OCI-LY1 (cell line): ENCODE measurements at regions not wholly inside any gene's neighbourhood (a gene's known extent, or its start where the extent isn't known, plus 50 kb on each side); places are given as distances from the start of the nearest gene placed in this dataset.

ENCODE experiments used
- H2AFZ ChIP-seq: fragments of 200-600 bp; sonication (generic), shearing (Covaris generic); 2 replicates; pipeline ENCODE4 v1.6.0; 2014; ENCODE audit warnings: antibody characterized with exemption, mild to moderate bottlenecking, low read length
- H3F3A ChIP-seq: fragments of 200-600 bp; sonication (generic), shearing (Covaris generic); 2 replicates; pipeline ENCODE4 v1.6.0; 2014; ENCODE audit warnings: mild to moderate bottlenecking, antibody characterized with exemption, low read length, moderate library complexity; ENCODE audit not compliant: insufficient read depth
- H3K27ac ChIP-seq: fragments of 200-600 bp; sonication (generic); 2 replicates; pipeline ENCODE4 v1.5.1; 2014; ENCODE audit warnings: low read length, mixed run types, mild to moderate bottlenecking, low read depth; ENCODE audit not compliant: poor library complexity, severe bottlenecking
- H3K27me3 ChIP-seq: fragments of 200-600 bp; sonication (generic); 2 replicates; pipeline ENCODE4 v1.6.0; 2014; ENCODE audit warnings: antibody characterized with exemption, mild to moderate bottlenecking, low read length, moderate library complexity; ENCODE audit not compliant: insufficient read depth
- H3K36me3 ChIP-seq: fragments of 200-600 bp; sonication (generic); 2 replicates; pipeline ENCODE4 v1.6.1; 2014; ENCODE audit warnings: mild to moderate bottlenecking, antibody characterized with exemption, low read length, moderate library complexity, mixed read lengths; ENCODE audit not compliant: insufficient read depth
- H3K4me1 ChIP-seq: fragments of 200-600 bp; sonication (generic); 2 replicates; pipeline ENCODE4 v1.5.1; 2014; ENCODE audit warnings: mild to moderate bottlenecking, low read length, moderate library complexity; ENCODE audit not compliant: insufficient read depth, severe bottlenecking
- H3K4me2 ChIP-seq: fragments of 200-600 bp; sonication (generic), shearing (Covaris generic); 2 replicates; pipeline ENCODE4 v1.6.1; 2014; ENCODE audit warnings: low read length
- H3K4me3 ChIP-seq: fragments of 200-600 bp; sonication (generic); 2 replicates; pipeline ENCODE4 v1.5.1; 2014; ENCODE audit warnings: low read length, low read depth, mild to moderate bottlenecking, mixed read lengths; ENCODE audit not compliant: poor library complexity, severe bottlenecking
- H3K79me2 ChIP-seq: fragments of 200-600 bp; shearing (Covaris generic); 2 replicates; pipeline ENCODE4 v1.6.1; 2016; ENCODE audit warnings: mixed run types, low read length, mixed read lengths; ENCODE audit not compliant: insufficient read depth
- H3K9ac ChIP-seq: fragments of 200-600 bp; sonication (generic), shearing (Covaris generic); 2 replicates; pipeline ENCODE4 v1.6.1; 2014; ENCODE audit warnings: mild to moderate bottlenecking, low read length, mixed read lengths
- H3K9me2 ChIP-seq: fragments of 200-600 bp; sonication (generic), shearing (Covaris generic); 2 replicates; pipeline ENCODE4 v1.6.1; 2014; ENCODE audit warnings: low read depth, mild to moderate bottlenecking, low read length, mixed read lengths
- H3K9me3 ChIP-seq: fragments of 200-600 bp; shearing (Covaris generic); 2 replicates; pipeline ENCODE4 v1.6.1; 2014; ENCODE audit warnings: low read length, mixed read lengths
- H4K20me1 ChIP-seq: fragments of 200-600 bp; sonication (generic), shearing (Covaris generic); 2 replicates; pipeline ENCODE4 v1.6.0; 2016; ENCODE audit warnings: mild to moderate bottlenecking, low read length; ENCODE audit not compliant: insufficient read depth
- EZH2 ChIP-seq: fragments of 200-600 bp; sonication (generic), shearing (Covaris generic); IDR thresholded peaks from 2 replicates; pipeline ENCODE4 v1.8.0; 2017; ENCODE audit warnings: borderline replicate concordance, mixed run types, mild to moderate bottlenecking, antibody characterized with exemption, low read length, moderate library complexity, mixed read lengths
- TF ChIP-seq, protein P1 (sequence below): fragments of 200-600 bp; sonication (generic), shearing (Covaris generic); IDR thresholded peaks from 2 replicates; pipeline ENCODE4 v1.5.1; 2017; ENCODE audit warnings: mild to moderate bottlenecking, antibody characterized with exemption, low read length, moderate library complexity, mixed read lengths

DNA sequence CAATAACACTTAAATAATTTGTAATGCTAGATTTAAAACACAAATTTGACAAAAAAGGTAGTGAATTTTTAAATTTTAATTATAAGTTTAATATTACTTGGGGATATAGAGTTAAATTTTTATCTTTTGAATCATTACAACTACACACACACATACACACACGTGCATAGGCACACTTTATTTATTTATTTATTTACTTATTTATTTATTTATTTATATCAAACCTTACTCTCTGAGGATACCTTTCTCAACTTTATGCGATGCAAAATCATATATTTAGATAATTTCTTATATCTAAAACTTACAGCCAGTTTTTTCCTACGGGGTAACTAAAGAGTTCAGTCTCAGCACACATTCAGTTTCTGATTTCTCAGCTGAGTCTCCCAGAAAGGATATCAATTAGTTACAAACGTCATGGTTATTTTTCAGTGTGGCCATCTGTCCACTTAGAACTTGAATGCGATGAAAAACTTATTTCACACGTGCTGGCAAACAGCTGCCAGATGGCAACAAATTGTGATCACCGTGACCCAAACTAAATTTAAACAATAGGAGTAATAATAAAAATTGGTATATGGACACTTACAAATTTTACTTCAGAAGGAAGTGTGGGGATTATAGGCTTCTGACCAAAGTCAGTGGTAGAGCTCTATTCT, 683.1 kb upstream of the PRR20A start:
- no peak overlapping the region for H3K9ac ChIP-seq
- no peaks in the 10 kb centered on the region for H3K9me3 ChIP-seq
- TF ChIP-seq EZH2 = no peak
- TF ChIP-seq, protein P1, sequence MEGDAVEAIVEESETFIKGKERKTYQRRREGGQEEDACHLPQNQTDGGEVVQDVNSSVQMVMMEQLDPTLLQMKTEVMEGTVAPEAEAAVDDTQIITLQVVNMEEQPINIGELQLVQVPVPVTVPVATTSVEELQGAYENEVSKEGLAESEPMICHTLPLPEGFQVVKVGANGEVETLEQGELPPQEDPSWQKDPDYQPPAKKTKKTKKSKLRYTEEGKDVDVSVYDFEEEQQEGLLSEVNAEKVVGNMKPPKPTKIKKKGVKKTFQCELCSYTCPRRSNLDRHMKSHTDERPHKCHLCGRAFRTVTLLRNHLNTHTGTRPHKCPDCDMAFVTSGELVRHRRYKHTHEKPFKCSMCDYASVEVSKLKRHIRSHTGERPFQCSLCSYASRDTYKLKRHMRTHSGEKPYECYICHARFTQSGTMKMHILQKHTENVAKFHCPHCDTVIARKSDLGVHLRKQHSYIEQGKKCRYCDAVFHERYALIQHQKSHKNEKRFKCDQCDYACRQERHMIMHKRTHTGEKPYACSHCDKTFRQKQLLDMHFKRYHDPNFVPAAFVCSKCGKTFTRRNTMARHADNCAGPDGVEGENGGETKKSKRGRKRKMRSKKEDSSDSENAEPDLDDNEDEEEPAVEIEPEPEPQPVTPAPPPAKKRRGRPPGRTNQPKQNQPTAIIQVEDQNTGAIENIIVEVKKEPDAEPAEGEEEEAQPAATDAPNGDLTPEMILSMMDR = no peak
- no peak overlapping the region for H3K27ac ChIP-seq
- no peak overlapping the region for H3K4me2 ChIP-seq
- H3K36me3 ChIP-seq = no peaks in the 10 kb centered on the region
- no peaks in the 10 kb centered on the region for H3K27me3 ChIP-seq
- no peaks in the 10 kb centered on the region for H3K9me2 ChIP-seq
- no peaks in the 10 kb centered on the region for H4K20me1 ChIP-seq
- no peaks in the 10 kb centered on the region for H3F3A ChIP-seq
- H3K79me2 ChIP-seq = no peaks in the 10 kb centered on the region
- H3K4me3 ChIP-seq = no peak overlapping the region
- no peak overlapping the region for H2AFZ ChIP-seq
- H3K4me1 ChIP-seq = no peaks in the 10 kb centered on the region

DNA sequence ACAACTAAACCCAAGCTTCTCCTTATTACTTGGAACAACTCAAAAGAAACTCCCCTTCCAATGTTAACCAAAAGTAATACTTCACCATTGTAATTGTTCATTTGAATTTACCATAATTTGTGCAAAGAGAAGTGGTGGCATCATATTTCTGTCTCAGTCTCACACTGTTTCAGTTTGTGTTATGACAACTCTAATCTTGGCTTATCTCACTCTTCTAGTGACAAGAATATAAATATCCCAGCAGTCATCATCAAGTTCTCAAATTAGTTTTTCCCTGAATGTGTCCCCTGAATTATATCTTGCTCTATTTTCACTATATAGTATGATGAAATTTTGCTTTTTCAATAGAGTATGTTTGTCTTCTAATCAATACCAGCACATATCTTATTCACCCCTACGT, 681.4 kb upstream of the PRR20A start:
- no peak overlapping the region for H3K9ac ChIP-seq
- no peak overlapping the region for H3K4me3 ChIP-seq
- H3K27me3 ChIP-seq = no peaks in the 10 kb centered on the region
- H3K27ac ChIP-seq = no peak overlapping the region
- no peak overlapping the region for H3K4me2 ChIP-seq
- TF ChIP-seq EZH2 = no peak
- TF ChIP-seq, protein P1 = no peak
- H3F3A ChIP-seq = no peaks in the 10 kb centered on the region
- H3K4me1 ChIP-seq = no peaks in the 10 kb centered on the region
- H2AFZ ChIP-seq = no peak overlapping the region
- H3K36me3 ChIP-seq = no peaks in the 10 kb centered on the region
- H3K9me3 ChIP-seq = no peaks in the 10 kb centered on the region
- H3K79me2 ChIP-seq = no peaks in the 10 kb centered on the region
- H3K9me2 ChIP-seq = no peaks in the 10 kb centered on the region
- no peaks in the 10 kb centered on the region for H4K20me1 ChIP-seq

DNA sequence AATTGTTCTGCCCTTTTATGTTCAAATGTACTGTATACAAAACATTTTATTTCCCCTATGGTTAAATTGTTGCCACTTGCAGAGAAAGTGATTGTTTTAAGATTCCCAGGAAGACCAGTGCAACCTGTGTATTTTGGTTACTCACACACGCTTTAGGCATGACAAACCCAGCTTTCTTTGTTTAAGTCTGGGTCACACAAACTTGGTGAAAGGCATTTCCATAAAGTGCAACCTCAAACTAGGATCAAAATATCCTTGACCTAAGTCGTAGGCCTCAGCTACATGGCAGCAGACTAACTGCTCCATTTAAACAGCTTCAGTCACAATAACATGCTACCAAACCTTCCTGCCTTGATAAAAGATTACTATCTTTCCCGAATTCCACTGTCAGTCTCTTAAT, 639.0 kb upstream of the PRR20A start:
- Histone ChIP-seq H3K4me2 (no peak overlapping the region), H3K27ac (no peak overlapping the region), H3K9me3 (no peaks in the 10 kb centered on the region), H2AFZ (no peak overlapping the region), H3K79me2 (no peaks in the 10 kb centered on the region), H3K4me3 (no peak overlapping the region), H3K36me3 (no peaks in the 10 kb centered on the region), H3K9me2 (no peaks in the 10 kb centered on the region), H4K20me1 (no peaks in the 10 kb centered on the region), H3F3A (no peaks in the 10 kb centered on the region), H3K4me1 (no peaks in the 10 kb centered on the region), H3K9ac (no peak overlapping the region), H3K27me3 (no peaks in the 10 kb centered on the region)
- TF ChIP-seq EZH2 = no peak
- TF ChIP-seq, protein P1 = no peak
